ENCODE measurements at regions not wholly inside any gene's neighbourhood (a gene's known extent, or its start where the extent isn't known, plus 50 kb on each side); places are given as distances from the start of the nearest gene placed in this dataset.
"Not testable (repeated sequence)": the region's sequence is repeated elsewhere in the genome, so short reads cannot be mapped to it uniquely, and the experiment has no call there.

GRCh38 chr17:26731005-26731921 lies 562.7 kb upstream of the WSB1 start:
- TF ChIP-seq CTCF (conservative IDR thresholded peaks at IDR 0.05; ENCODE audit: low read depth, low read length): no peak
- no peak for DNase-seq (ENCODE audit: low read depth)
- no peak overlapping the region for H3K4me3 ChIP-seq (ENCODE audit: low read depth, low read length)

GRCh38 chr17:26731926-26732325 lies 562.0 kb upstream of the WSB1 start:
- DNase-seq (ENCODE audit: low read depth): not testable (repeated sequence)

GRCh38 chr17:26734775-26735174 lies 559.1 kb upstream of the WSB1 start:
- not testable (repeated sequence) for H3K4me3 ChIP-seq (ENCODE audit: low read depth, low read length); DNase-seq (ENCODE audit: low read depth)

More at GRCh38 chr17:26731926-26732325, 562.0 kb upstream of the WSB1 start:
- H3K4me3 ChIP-seq (ENCODE audit: low read depth, low read length): not testable (repeated sequence)

GRCh38 chr17:26735977-26736376 lies 557.9 kb upstream of the WSB1 start:
- not testable (repeated sequence) for DNase-seq (ENCODE audit: low read depth); H3K4me3 ChIP-seq (ENCODE audit: low read depth, low read length)

DNA sequence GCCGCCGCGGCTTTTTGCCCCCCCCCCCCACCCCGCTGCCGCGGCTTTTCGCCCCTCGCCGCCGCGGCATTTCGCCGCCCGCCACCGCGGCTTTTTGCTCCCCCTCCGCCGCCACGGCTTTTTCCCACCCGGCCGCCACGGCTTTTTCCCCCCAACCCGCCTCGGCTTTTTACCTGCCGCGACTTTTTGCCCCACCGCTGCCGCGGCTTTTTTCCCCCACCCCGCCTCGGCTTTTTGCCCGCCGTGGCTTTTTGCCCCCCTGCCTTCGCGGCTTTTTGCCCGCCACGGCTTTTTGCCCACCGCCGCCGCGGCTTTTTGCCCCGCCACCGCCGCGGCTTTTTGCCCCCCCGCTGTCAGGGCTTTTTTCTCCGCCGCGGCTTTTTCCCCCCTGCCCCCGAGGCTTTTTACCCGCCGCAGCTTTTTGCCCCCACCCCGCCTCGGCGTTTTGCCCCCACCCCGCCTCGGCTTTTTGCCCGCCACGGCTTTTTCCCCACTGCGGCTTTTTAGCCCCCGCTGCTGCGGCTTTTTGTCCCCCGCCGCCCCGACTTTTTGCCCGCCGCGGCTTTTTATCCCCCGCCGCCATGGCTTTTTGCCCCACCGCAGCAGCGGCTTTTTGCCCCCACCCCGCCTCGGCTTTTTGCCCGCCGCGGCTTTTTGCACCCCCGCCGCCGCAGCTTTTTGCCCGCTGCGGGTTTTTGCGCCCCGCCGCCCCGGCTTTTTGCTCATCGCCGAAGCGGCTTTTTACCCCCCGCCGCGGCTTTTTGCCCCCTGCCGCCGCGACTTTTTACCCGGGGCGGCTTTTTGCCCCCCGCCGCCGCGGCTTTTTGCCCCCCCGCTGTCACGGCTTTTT lies 527.8 kb upstream of the WSB1 start:
- no peak overlapping the region for H3K4me3 ChIP-seq (ENCODE audit: low read depth, low read length)
- no peak for DNase-seq (ENCODE audit: low read depth)
- no peak for TF ChIP-seq CTCF (conservative IDR thresholded peaks at IDR 0.05; ENCODE audit: low read depth, low read length)

- no peak for TF ChIP-seq CTCF (conservative IDR thresholded peaks at IDR 0.05; ENCODE audit: low read depth, low read length)
- H3K4me3 ChIP-seq (ENCODE audit: low read depth, low read length): no peak overlapping the region
- no peak for DNase-seq (ENCODE audit: low read depth)
Observed at GRCh38 chr17:26766743-26767142, 527.2 kb upstream of the WSB1 start.

- DNase-seq (ENCODE audit: low read depth): no peak
- H3K4me3 ChIP-seq (ENCODE audit: low read depth, low read length): no peak overlapping the region
- TF ChIP-seq CTCF (conservative IDR thresholded peaks at IDR 0.05; ENCODE audit: low read depth, low read length): no peak
Observed at GRCh38 chr17:26773189-26774188, 520.4 kb upstream of the WSB1 start.

Measured in epithelial cell of proximal tubule (primary cell).